ENCODE measurements at regions not wholly inside any gene's neighbourhood (a gene's known extent, or its start where the extent isn't known, plus 50 kb on each side); places are given as distances from the start of the nearest gene placed in this dataset.
A peak's percentile ranks its signal among the peaks of the same experiment; 100 is the strongest.

DNA sequence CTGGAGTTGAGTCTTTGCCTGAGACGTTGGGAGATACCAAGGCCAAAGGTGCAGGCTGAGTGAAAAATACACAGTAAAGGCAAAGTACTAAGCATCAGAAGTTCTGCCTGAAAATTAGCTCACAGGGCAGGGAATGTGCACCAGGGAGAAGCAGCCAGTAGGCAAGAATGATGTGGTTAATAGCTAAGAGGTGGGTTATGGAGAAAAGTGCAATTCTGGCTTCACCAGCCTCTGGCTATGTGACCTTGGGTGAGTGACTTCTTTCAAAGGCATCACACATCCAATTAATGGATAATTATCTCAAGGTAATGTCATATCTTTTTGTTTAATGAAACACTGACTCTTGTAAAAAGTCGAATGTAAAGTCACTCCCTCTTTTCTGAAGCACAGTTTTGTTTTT is 230.7 kb upstream of the FGGY start:
- no peak for DNase-seq

DNA sequence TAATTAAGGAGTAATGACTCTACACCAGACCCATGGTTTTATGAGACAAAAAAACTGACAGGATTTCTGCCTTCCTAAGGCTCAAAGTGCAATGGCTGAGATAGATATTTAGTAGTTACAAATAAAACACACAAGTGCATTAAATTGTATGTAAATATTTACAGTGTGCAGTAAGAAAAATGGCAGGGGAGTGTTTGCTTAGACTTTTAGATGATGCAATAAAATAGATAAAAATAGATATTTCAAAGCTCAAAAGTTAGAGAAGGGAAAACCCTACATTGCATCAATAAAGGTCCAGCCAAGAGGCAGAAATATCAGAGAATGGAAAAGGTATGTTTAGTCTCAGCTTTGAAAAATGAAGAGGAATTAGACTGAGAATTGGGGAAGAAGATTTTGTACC is 226.3 kb upstream of the FGGY start:
- no peak for DNase-seq

DNA sequence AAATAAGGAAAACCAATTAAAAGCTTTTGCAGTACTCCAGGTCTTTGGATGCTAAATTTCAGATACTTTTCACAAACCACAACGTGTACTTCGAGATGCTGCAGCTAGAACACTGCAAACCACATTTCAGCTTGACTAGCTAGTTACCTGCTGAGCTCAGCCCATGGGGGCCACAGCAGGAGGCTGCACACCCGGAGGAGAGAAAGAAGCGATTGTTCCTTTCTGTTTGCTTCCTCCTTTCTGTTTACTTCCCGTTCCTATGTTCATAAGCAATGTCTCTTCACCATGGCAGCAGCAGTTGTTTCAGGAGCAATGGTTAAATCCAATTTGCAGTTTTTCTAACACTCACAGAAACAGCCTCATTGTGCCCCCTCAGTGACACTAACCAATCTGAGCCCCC is 225.6 kb upstream of the FGGY start:
- no peak for DNase-seq

DNA sequence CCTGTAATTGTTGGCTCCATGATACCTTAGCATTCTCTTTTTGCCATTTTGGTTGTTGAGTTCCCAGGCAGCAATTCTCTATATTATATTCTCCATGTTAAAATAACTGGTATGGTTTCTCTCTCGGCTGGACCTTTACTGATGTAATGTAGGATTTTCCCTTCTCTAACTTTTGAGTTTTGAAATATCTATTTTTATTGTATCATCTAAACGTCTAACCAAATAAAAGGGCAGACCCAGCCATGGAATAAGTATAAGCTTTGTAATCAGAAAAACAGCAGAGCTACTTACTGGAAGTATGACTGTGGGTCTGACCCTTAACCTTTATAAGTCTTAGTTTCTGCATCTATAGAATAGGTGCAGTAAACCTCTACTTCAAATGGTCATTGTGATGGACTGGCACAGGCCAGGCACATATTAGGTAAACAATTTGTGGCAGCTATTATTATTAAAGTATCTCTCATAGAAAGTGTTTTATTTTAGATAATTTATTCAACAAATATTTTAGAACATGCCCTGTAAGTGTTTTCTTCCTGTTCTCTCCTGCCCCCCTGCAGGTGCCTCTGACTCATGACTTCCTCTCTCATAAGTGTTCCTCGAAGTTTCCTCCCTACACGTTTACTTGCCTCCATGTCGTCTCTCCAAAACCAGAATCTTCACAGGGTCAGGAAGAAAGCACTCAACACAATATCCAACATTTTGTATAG is 224.9 kb upstream of the FGGY start:
- DNase-seq = no peak

DNA sequence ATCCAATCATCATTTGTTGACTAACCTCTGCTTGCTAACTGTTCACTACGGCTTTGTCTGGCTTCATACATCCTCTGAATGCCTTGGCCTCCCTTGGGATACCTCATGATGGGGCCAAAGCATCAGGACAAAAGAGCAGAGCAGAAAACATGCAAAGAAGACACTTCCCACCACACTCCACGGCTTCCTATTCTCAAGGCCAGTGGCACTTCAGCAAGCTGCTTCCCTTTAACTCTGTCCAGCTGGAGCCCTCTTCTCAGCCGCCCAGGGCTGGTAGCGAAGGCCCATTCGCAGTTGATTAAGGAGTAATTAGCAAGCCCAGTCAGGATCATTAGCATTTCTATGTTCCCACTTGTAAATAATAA is 224.3 kb upstream of the FGGY start:
- no peak for DNase-seq

DNA sequence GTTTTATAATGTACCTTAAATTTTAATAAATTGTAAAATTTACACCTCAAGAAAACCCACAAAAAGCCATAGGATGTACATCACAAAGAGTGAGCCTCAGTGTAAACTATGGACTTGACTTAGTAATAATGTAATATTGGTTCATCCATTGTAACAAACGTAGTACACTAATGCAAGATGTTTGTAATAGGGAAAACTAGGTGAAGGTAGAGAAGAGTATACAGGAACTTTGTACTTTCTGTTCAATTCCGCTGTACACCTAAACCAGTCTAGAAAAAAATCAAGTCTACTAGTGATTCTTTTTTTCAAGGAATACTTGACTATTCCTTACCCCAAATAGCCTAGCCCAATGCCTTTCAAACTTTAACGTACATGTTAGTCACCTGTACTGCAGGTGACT is 222.3 kb upstream of the FGGY start:
- no peak for DNase-seq

DNA sequence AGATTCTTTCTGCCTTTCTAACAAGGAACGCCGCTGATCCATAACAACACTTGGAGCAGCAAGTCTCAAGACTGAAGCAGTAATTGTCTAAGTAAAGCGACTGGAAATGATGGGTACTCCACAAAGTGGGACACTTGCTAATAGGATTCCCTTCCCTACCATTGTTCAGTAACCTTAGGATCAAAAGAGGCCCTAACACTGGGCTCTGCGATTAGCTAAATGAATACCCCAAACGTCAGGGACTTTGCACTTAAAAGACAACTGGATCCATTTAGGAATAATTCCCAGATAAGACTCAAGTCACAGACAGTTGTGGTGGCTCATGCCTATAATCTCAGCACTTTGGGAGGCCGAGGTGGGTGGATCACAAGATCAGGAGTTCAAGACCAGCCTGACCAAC is 221.9 kb upstream of the FGGY start:
- no peak for DNase-seq

GRCh38 chr1:59076612-59077011 is 220.3 kb upstream of the FGGY start:
- peak; percentile 82 for DNase-seq

DNA sequence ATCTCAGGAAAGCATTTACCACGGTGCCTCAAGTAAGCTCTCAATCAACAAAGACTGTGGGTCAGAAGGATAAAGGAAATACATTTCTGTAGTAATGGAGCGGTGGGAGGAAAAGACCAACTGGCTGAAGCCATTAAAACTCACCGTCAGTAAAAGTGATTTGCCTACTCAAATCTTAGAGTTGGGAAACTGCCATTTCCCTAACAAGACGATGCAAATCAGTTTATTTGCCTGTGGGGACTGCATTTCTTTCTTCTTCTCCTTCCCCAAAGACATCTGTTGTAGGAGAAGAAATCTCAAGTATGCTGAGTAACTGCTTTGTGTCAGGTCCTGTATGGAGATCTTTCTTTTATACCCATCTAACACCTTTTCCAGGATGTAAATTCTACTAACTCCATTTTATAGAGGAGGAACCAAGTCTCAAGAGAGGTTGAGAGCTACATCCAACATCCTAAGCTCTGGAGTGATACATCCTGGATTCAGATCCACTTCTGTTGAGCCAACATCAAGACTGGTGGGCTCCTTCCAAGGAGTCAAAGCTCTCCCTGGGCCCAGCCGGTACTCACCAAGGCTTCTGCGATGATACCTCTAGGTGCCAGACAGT is 219.3 kb upstream of the FGGY start:
- DNase-seq = no peak

GRCh38 chr1:59078070-59078800 is 218.7 kb upstream of the FGGY start:
- DNase-seq = peak; percentile 50

GRCh38 chr1:59078866-59079265 is 218.0 kb upstream of the FGGY start:
- DNase-seq = no peak

GRCh38 chr1:59079434-59080140 is 217.3 kb upstream of the FGGY start:
- DNase-seq = no peak

- DNase-seq = no peak
Measured at GRCh38 chr1:59081181-59081580, 215.7 kb upstream of the FGGY start.

GRCh38 chr1:59081795-59082194 is 215.1 kb upstream of the FGGY start:
- DNase-seq = no peak

- peak; percentile 54 for DNase-seq
Measured at GRCh38 chr1:59083946-59084865, 212.7 kb upstream of the FGGY start.

DNA sequence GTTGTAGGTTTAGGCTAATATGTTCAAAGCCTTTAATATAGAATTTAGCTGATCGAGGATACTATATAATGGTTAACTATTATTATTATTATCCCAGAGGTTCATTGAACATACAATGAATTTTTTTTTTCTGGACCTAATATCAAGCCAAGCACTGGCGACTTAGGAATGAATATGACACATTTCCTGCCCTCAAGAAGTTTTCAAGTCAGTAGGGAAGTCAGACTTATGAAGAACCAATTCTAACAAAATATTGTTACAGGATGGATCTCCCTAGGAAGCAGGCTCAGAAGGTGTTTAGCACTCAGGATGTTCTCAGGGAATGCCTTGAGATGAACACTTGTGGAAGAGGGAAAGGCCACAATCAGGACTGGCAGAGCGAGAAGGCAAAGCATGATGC is 211.8 kb upstream of the FGGY start:
- DNase-seq = no peak

GRCh38 chr1:59089036-59089798 is 207.7 kb upstream of the FGGY start:
- DNase-seq = no peak

DNA sequence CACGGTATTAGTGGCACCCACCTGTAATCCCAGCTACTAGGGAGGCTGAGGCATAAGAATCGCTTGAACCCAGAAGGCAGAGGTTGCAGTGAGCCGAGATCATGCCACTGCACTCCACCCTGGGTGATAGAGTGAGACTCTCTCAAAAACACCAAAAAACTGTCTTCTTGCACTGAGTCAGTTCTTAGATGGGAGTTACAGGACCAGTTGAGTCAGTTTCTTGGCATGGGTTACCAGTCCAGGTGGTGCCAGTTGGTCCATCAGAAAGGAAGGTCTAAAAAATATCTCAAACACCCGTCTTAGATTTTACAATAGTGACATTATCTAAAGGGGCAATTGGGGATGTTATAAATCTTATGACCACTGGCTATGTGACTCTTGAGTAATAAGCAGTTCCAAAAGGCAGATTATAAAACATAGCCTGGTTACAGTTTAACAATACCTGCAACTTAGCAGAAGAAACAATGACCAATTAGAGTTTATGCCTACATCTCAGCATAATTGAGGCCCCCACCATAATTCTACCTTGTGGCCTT is 206.9 kb upstream of the FGGY start:
- no peak for DNase-seq

- no peak for DNase-seq
Measured at GRCh38 chr1:59092126-59092525, 204.8 kb upstream of the FGGY start.

DNA sequence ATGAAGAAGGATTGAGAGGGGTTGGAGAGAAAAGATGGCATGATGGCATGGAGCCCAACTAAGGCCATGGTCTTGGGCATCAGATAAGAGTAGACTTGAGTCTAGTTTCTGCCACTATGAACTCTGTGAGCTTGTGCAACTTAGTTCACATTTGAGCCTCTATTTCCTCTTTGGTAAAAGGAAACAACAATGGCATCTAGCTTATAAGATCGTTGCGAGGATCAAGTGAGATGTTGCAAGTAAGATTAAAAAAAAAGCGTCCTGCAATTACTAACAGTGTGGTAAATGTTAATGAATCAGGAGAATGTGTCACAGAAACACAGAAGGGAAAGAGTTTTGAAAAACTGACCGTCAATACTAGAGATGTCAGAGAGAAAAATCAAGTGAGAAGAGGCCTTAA is 202.9 kb upstream of the FGGY start:
- peak; percentile 59 for DNase-seq

DNA sequence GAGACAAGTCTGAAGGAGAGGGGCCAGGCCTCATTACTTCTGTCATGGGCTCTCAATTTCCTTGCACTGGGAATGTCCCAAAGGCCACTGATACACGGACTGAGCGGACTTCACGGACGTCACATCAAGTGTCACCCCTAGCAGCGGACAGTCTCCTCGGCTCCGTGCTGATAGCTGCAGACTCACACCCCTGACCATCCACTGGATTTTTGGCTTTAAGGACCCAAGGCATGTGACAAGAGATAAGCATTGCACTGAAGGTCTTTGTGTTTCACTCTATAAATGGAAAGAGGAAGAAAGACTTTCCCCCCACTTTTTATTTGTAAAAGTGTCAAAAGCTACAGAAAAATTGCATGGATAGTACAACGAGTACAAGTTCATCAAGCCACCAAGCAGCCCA is 200.4 kb upstream of the FGGY start:
- peak; percentile 56 for DNase-seq

- no peak for DNase-seq
Measured at GRCh38 chr1:59098655-59099054, 198.2 kb upstream of the FGGY start.

All from hematopoietic multipotent progenitor cell treated with erythropoietin and hydrocortisone succinate and interleukin-3 and kit ligand, for 6 days (in vitro differentiated cells).